Tibial nerve (tissue), 4 donors: ENCODE measurements at regions not wholly inside any gene's neighbourhood (a gene's known extent, or its start where the extent isn't known, plus 50 kb on each side); places are given as distances from the start of the nearest gene placed in this dataset.

Experiments used
- CTCF ChIP-seq, 5 experiments: fragments of 200-600 bp in 3 of 5; fragments of 450-650 bp in 2 of 5; sonication (generic) in 3 of 5; IDR thresholded peaks; one replicate each; pipeline ENCODE4 v1.5.1; 2016 to 2019; ENCODE audit warnings: antibody characterized with exemption in 5 of 5, mild to moderate bottlenecking in 3 of 5, moderate library complexity in 2 of 5
- EP300 ChIP-seq, 2 donors: sonication (generic); formaldehyde crosslinking; IDR thresholded peaks; one replicate each; pipeline ENCODE4 v1.6.1; 2017; ENCODE audit warnings: antibody characterized with exemption in 2 of 2, mild to moderate bottlenecking in 1 of 2
- POLR2A ChIP-seq, 2 donors: fragments of 450-650 bp; IDR thresholded peaks; one replicate each; pipeline ENCODE4 v1.6.1; 2017; ENCODE audit warnings: antibody characterized with exemption in 2 of 2, mild to moderate bottlenecking in 2 of 2, moderate library complexity in 2 of 2

- TF ChIP-seq POLR2A (IDR thresholded peaks at IDR 0.05) (no peak), CTCF (IDR thresholded peaks at IDR 0.05) (no peak), EP300 (IDR thresholded peaks at IDR 0.05) (no peak)
Measured at GRCh38 chr7:136072447-136072846, 95.3 kb upstream of the MTPN start.
